ENCODE measurements at regions not wholly inside any gene's neighbourhood (a gene's known extent, or its start where the extent isn't known, plus 50 kb on each side); places are given as distances from the start of the nearest gene placed in this dataset.

GRCh38 chr14:50039734-50040400 is 76.5 kb downstream of the VCPKMT start:
- 62 to 78% methylated on average over 9 of the region's 9 CpGs for WGBS, 2 donors
- Histone ChIP-seq H3K27ac (ENCODE audit: low read depth in 1 of 2, low read length in 1 of 2) (peak overlapping the region in 1 of 2 donors; percentile 66), H3K36me3 (ENCODE audit: control insufficient read depth in 4 of 4, insufficient read depth in 4 of 4, low read length in 4 of 4) (no peaks in the 10 kb centered on the region), H3K4me3 (no peak overlapping the region), H3K9ac (ENCODE audit: insufficient read depth in 1 of 2, low read length in 2 of 2) (no peak overlapping the region), H3K9me3 (ENCODE audit: control insufficient read depth in 4 of 4, insufficient read depth in 3 of 4, low read length in 3 of 4) (no peaks in the 10 kb centered on the region), H3K4me1 (ENCODE audit: control insufficient read depth in 5 of 5, insufficient read depth in 5 of 5, low read length in 5 of 5) (peaks cover 0 to 5% (median 4%) of the 10 kb centered on the region in 5 donors), H3K27me3 (ENCODE audit: control insufficient read depth in 3 of 3, insufficient read depth in 3 of 3, low read length in 2 of 3) (no peaks in the 10 kb centered on the region)
- no peak for ATAC-seq (ENCODE audit: insufficient read depth, low FRiP score)
- no peak for DNase-seq
- TF ChIP-seq CTCF (IDR thresholded peaks at IDR 0.05; ENCODE audit: control extremely low read depth, extremely low read depth) = no peak

GRCh38 chr14:50040401-50040775 is 76.0 kb downstream of the VCPKMT start:
- DNase-seq (no peak), ATAC-seq (ENCODE audit: insufficient read depth, low FRiP score) (peak; percentile 30)
- Histone ChIP-seq H3K36me3 (ENCODE audit: control insufficient read depth in 4 of 4, insufficient read depth in 4 of 4, low read length in 4 of 4) (no peaks in the 10 kb centered on the region), H3K4me3 (no peak overlapping the region), H3K27me3 (ENCODE audit: control insufficient read depth in 3 of 3, insufficient read depth in 3 of 3, low read length in 2 of 3) (no peaks in the 10 kb centered on the region), H3K4me1 (ENCODE audit: control insufficient read depth in 5 of 5, insufficient read depth in 5 of 5, low read length in 5 of 5) (peaks cover 0 to 8% (median 4%) of the 10 kb centered on the region in 5 donors), H3K9me3 (ENCODE audit: control insufficient read depth in 4 of 4, insufficient read depth in 3 of 4, low read length in 3 of 4) (no peaks in the 10 kb centered on the region), H3K27ac (ENCODE audit: low read depth in 1 of 2, low read length in 1 of 2) (peak overlapping the region in 1 of 2 donors; percentile 62), H3K9ac (ENCODE audit: insufficient read depth in 1 of 2, low read length in 2 of 2) (no peak overlapping the region)
- WGBS, 2 donors = 40 to 53% methylated on average over 4 of the region's 4 CpGs
- TF ChIP-seq CTCF (IDR thresholded peaks at IDR 0.05; ENCODE audit: control extremely low read depth, extremely low read depth) = no peak

GRCh38 chr14:50040895-50041465 is 75.4 kb downstream of the VCPKMT start:
- H3K4me3 ChIP-seq = no peak overlapping the region
- no peaks in the 10 kb centered on the region for H3K36me3 ChIP-seq (ENCODE audit: control insufficient read depth in 4 of 4, insufficient read depth in 4 of 4, low read length in 4 of 4)
- peaks cover 0 to 2% (median 0%) of the 10 kb centered on the region in 4 donors for H3K9me3 ChIP-seq (ENCODE audit: control insufficient read depth in 4 of 4, insufficient read depth in 3 of 4, low read length in 3 of 4)
- no peak for TF ChIP-seq CTCF (IDR thresholded peaks at IDR 0.05; ENCODE audit: control extremely low read depth, extremely low read depth)
- H3K9ac ChIP-seq (ENCODE audit: insufficient read depth in 1 of 2, low read length in 2 of 2) = no peak overlapping the region
- ATAC-seq (ENCODE audit: insufficient read depth, low FRiP score) = no peak
- no peak for DNase-seq
- peak overlapping the region in 1 of 2 donors; percentile 62 for H3K27ac ChIP-seq (ENCODE audit: low read depth in 1 of 2, low read length in 1 of 2)
- H3K27me3 ChIP-seq (ENCODE audit: control insufficient read depth in 3 of 3, insufficient read depth in 3 of 3, low read length in 2 of 3) = no peaks in the 10 kb centered on the region
- peaks cover 0 to 8% (median 4%) of the 10 kb centered on the region in 5 donors for H3K4me1 ChIP-seq (ENCODE audit: control insufficient read depth in 5 of 5, insufficient read depth in 5 of 5, low read length in 5 of 5)
- WGBS, 2 donors = 85 to 89% methylated on average over 7 of the region's 7 CpGs
